22Rv1 (cell line): ENCODE measurements at regions not wholly inside any gene's neighbourhood (a gene's known extent, or its start where the extent isn't known, plus 50 kb on each side); places are given as distances from the start of the nearest gene placed in this dataset.

ENCODE experiments used
- H3K27ac ChIP-seq: fragments of 450-650 bp; 2 replicates; pipeline ENCODE4 v1.5.1; 2017
- CTCF ChIP-seq: fragments of 450-650 bp; IDR thresholded peaks from 2 replicates; pipeline ENCODE4 v1.5.1; 2017; ENCODE audit warnings: mild to moderate bottlenecking
- ZFX ChIP-seq: fragments of 450-650 bp; IDR thresholded peaks from 2 replicates; pipeline ENCODE4 v1.6.1; 2017; ENCODE audit warnings: antibody characterized with exemption, borderline replicate concordance

GRCh38 chr19:28884786-28885476 lies 328.0 kb downstream of the UQCRFS1 start:
- TF ChIP-seq ZFX = no peak
- TF ChIP-seq CTCF = no peak
- no peak overlapping the region for H3K27ac ChIP-seq

GRCh38 chr19:28883241-28883693 lies 329.7 kb downstream of the UQCRFS1 start:
- TF ChIP-seq CTCF (no peak), ZFX (no peak)
- H3K27ac ChIP-seq = no peak overlapping the region

GRCh38 chr19:28882818-28883217 lies 330.1 kb downstream of the UQCRFS1 start:
- TF ChIP-seq ZFX = no peak
- H3K27ac ChIP-seq = no peak overlapping the region

- TF ChIP-seq CTCF = no peak
- TF ChIP-seq ZFX = no peak
- no peak overlapping the region for H3K27ac ChIP-seq
These were observed 331.3 kb downstream of the UQCRFS1 start for GRCh38 chr19:28881616-28882015.

GRCh38 chr19:28880735-28881401 lies 332.1 kb downstream of the UQCRFS1 start:
- TF ChIP-seq ZFX = no peak
- TF ChIP-seq CTCF = no peak
- no peak overlapping the region for H3K27ac ChIP-seq

GRCh38 chr19:28878862-28879566 lies 333.9 kb downstream of the UQCRFS1 start:
- TF ChIP-seq ZFX (no peak), CTCF (peak; percentile 67)
- H3K27ac ChIP-seq = no peak overlapping the region

GRCh38 chr19:28876609-28877123 lies 336.3 kb downstream of the UQCRFS1 start:
- TF ChIP-seq CTCF (no peak), ZFX (no peak)
- no peak overlapping the region for H3K27ac ChIP-seq
